Fibroblast of mammary gland (primary cell): ENCODE measurements at regions not wholly inside any gene's neighbourhood (a gene's known extent, or its start where the extent isn't known, plus 50 kb on each side); places are given as distances from the start of the nearest gene placed in this dataset.
A peak's percentile ranks its signal among the peaks of the same experiment; 100 is the strongest.

ENCODE experiments used
- DNase-seq: peaks from one replicate; pipeline ENCODE4 v3.0.0-alpha.2; 2010; ENCODE audit warnings: low read depth
- H3K4me3 ChIP-seq: 2 replicates; pipeline ENCODE4 v1.5.1; 2011; ENCODE audit warnings: low read depth, mild to moderate bottlenecking, low read length, moderate library complexity; ENCODE audit not compliant: control insufficient read depth
- CTCF ChIP-seq: conservative IDR thresholded peaks from 2 replicates; pipeline ENCODE4 v1.5.1; 2011; ENCODE audit warnings: low read depth, low read length, inconsistent platforms; ENCODE audit not compliant: control insufficient read depth, insufficient read depth

DNA sequence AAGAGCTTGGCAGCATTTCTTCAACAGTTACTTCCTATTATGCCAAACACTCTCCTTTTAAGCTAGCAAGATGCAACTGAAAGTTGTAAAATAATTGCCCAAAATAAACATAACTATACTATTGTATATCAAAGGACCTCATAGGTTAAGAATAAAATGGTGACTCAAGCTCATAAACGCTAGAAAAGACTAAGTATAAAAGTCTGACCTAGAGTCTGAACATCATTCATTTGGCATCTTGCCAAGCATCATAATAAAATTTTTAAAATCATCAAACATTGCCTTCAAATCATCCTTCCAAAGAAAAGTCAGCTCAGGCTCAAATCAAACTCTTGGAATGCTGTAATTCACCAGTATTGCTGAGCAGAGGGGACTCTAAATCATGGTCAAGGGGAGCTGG is 281.2 kb downstream of the QDPR start:
- no peak for TF ChIP-seq CTCF
- DNase-seq, result peak; percentile 4
- no peak overlapping the region for H3K4me3 ChIP-seq

- no peak for TF ChIP-seq CTCF
- no peak overlapping the region for H3K4me3 ChIP-seq
- no peak for DNase-seq
Observed at GRCh38 chr4:17220816-17221215, 291.1 kb downstream of the QDPR start.

GRCh38 chr4:17218786-17219185 is 293.1 kb downstream of the QDPR start:
- TF ChIP-seq CTCF, result no peak
- no peak overlapping the region for H3K4me3 ChIP-seq
- no peak for DNase-seq

DNA sequence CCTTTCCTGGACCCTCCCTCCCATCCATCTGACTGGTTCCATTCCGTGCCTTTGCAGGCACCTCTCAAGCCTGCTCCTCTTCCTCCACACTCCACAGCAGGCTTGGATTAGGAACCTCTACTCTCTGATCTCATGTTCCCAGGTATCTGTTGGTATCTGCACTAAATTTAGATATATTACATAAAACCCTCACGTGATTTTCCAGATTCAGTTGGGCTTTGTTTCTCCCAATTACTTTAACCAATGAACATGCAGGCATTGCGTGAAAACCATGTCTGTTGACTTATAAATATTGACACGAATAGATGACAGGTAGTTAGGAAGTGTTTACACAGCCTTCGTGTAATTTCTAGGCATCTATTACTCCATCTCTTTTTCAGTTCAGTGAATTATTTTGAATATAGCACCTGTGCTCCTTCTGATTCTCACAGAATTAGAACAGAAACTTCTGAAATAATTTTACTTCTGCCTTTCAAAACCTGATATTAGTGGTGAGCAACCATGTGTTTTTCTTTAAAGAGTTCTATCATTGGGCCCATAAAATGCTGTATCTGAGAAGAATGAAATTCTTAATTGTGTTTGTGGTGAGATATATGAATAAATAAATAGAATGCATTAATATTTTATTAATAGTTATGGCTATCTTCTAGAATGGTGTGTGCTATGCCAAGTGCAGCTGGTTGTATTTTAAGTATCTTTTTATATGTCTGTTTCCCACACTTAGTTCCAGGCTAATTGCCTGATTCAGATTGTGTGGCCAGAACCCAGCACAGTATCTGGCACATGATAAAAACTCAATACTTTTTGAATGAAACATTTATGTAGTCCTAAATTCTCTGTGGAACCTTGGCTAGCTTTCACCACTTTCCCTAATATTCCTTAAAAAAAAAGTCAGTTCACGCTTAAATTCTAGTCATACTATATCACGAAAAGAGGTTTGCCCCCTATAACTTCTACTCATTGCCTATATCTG is 304.8 kb downstream of the QDPR start:
- no peak for TF ChIP-seq CTCF
- H3K4me3 ChIP-seq, result no peak overlapping the region
- no peak for DNase-seq

- no peak for DNase-seq
- no peak for TF ChIP-seq CTCF
- H3K4me3 ChIP-seq, result no peak overlapping the region
Observed at GRCh38 chr4:17204908-17205307, 306.5 kb upstream of the LDB2 start.

DNA sequence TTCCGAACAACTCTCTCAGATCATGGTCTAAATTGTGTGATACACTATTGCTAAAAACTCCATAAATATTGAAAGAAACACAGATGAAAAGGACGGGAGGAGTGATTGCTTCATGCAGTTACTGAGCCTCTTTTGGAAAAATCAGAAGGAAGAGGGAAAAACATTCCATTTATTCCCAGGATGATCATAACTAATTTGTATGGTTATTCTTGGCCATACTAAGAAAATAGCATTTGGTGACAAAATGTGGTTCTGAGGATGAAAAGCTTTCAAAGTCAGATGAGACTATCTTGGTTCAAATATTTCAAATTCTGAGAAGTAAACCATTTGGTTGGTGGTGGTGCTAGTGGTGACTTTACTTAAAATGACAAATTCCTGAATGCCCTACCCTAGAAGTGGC is 305.4 kb upstream of the LDB2 start:
- DNase-seq, result no peak
- TF ChIP-seq CTCF, result no peak
- H3K4me3 ChIP-seq, result no peak overlapping the region

DNA sequence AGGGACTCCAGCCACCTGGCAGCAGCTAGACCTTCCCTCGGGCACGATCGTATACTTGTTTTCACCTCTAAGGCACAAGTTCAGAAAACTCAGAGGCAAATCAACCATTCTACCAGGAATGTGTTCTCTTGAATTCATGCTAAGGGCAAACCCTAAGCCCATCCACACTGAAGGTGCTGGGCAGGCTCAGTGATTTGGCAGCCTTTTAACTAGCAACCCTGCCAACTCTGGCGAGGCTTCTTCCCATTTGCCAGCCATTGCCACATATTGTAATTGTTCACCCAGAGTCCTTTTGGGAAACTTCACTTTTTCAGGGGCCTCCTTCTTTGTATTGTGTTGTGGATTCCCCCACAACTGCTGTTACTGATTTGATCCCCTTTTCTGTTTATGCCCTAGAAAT is 298.6 kb upstream of the LDB2 start:
- H3K4me3 ChIP-seq, result no peak overlapping the region
- DNase-seq, result no peak
- no peak for TF ChIP-seq CTCF
